ENCODE measurements at regions not wholly inside any gene's neighbourhood (a gene's known extent, or its start where the extent isn't known, plus 50 kb on each side); places are given as distances from the start of the nearest gene placed in this dataset.

GRCh38 chr5:88384886-88385285 is 116.2 kb upstream of the TMEM161B start:
- Histone ChIP-seq H3K36me3 (no peaks in the 10 kb centered on the region), H3K27me3 (peaks cover 3% of the 10 kb centered on the region; the same call in 1 of the 2 replicates), H3K4me1 (no peaks in the 10 kb centered on the region), H3K9me3 (no peaks in the 10 kb centered on the region), H3K4me3 (ENCODE audit: low read depth, low read length) (no peak overlapping the region)
- no peak for DNase-seq
- TF ChIP-seq CTCF (IDR thresholded peaks at IDR 0.05; ENCODE audit: low read depth, low read length) = no peak

- TF ChIP-seq CTCF (IDR thresholded peaks at IDR 0.05; ENCODE audit: low read depth, low read length) = no peak
- no peaks in the 10 kb centered on the region for H3K27me3 ChIP-seq
Observed at GRCh38 chr5:88380332-88380731, 111.7 kb upstream of the TMEM161B start.

GRCh38 chr5:88377705-88378656 is 109.3 kb upstream of the TMEM161B start:
- H3K27me3 ChIP-seq = no peaks in the 10 kb centered on the region
- H3K9me3 ChIP-seq = no peaks in the 10 kb centered on the region
- no peak for DNase-seq
- no peaks in the 10 kb centered on the region for H3K4me1 ChIP-seq
- no peak for TF ChIP-seq CTCF (IDR thresholded peaks at IDR 0.05; ENCODE audit: low read depth, low read length)
- no peaks in the 10 kb centered on the region for H3K36me3 ChIP-seq
- no peak overlapping the region for H3K4me3 ChIP-seq (ENCODE audit: low read depth, low read length)

More at GRCh38 chr5:88380332-88380731, 111.7 kb upstream of the TMEM161B start:
- no peaks in the 10 kb centered on the region for H3K4me1 ChIP-seq
- H3K36me3 ChIP-seq = no peaks in the 10 kb centered on the region
- DNase-seq = no peak
- no peaks in the 10 kb centered on the region for H3K9me3 ChIP-seq
- H3K4me3 ChIP-seq (ENCODE audit: low read depth, low read length) = no peak overlapping the region

GRCh38 chr5:88377240-88377639 is 108.6 kb upstream of the TMEM161B start:
- no peak for TF ChIP-seq CTCF (IDR thresholded peaks at IDR 0.05; ENCODE audit: low read depth, low read length)
- no peak for DNase-seq
- Histone ChIP-seq H3K27me3 (no peaks in the 10 kb centered on the region), H3K9me3 (no peaks in the 10 kb centered on the region), H3K36me3 (no peaks in the 10 kb centered on the region), H3K4me3 (ENCODE audit: low read depth, low read length) (no peak overlapping the region), H3K4me1 (no peaks in the 10 kb centered on the region)

- TF ChIP-seq CTCF (IDR thresholded peaks at IDR 0.05; ENCODE audit: low read depth, low read length) = no peak
- Histone ChIP-seq H3K4me3 (ENCODE audit: low read depth, low read length) (no peak overlapping the region), H3K9me3 (no peaks in the 10 kb centered on the region), H3K4me1 (no peaks in the 10 kb centered on the region), H3K27me3 (no peaks in the 10 kb centered on the region), H3K36me3 (no peaks in the 10 kb centered on the region)
- DNase-seq = no peak
Observed at GRCh38 chr5:88376728-88377127, 108.1 kb upstream of the TMEM161B start.

GRCh38 chr5:88374391-88374790 is 105.7 kb upstream of the TMEM161B start:
- no peak for DNase-seq
- no peak for TF ChIP-seq CTCF (IDR thresholded peaks at IDR 0.05; ENCODE audit: low read depth, low read length)
- Histone ChIP-seq H3K4me3 (ENCODE audit: low read depth, low read length) (no peak overlapping the region), H3K27me3 (no peaks in the 10 kb centered on the region), H3K9me3 (no peaks in the 10 kb centered on the region), H3K36me3 (no peaks in the 10 kb centered on the region), H3K4me1 (no peaks in the 10 kb centered on the region)
